Mammary epithelial cell (primary cell): ENCODE measurements at regions not wholly inside any gene's neighbourhood (a gene's known extent, or its start where the extent isn't known, plus 50 kb on each side); places are given as distances from the start of the nearest gene placed in this dataset.

Experiments used
- EZH2 ChIP-seq: IDR thresholded peaks from 2 replicates; pipeline ENCODE4 v1.6.1; 2012; ENCODE audit warnings: low read length, inconsistent platforms, borderline replicate concordance
- TF ChIP-seq, protein P1 (sequence below), 2 donors: IDR thresholded peaks in 1 of 2; conservative IDR thresholded peaks in 1 of 2; 2 replicates each; pipeline ENCODE4 v1.5.1; 2011 to 2012; ENCODE audit warnings: inconsistent platforms in 2 of 2, low read length in 2 of 2, mild to moderate bottlenecking in 2 of 2, control low read depth in 1 of 2, low read depth in 1 of 2; ENCODE audit not compliant: insufficient read depth in 1 of 2; ENCODE audit errors: extremely low read depth in 1 of 2

DNA sequence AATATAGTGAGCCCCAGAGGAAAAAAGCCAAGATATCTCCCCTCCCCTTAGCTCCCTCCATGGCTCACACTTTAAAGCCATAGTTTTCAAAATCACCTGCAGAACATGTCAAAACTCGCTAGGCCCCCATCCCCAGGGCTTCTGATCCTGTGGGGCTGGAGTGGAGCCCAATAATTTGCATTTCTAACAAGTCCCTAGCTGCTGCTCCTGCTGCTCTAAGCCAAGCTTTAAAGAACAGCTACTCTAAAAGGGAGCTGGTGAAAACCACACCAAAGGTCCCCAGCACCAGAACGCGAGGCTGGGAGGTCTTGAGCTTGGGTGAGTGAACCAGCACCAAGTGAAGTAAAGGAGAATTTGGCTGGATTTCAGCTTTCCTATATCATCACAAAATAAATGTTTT, 237.1 kb downstream of the ZNF674 start:
- TF ChIP-seq, protein P1, sequence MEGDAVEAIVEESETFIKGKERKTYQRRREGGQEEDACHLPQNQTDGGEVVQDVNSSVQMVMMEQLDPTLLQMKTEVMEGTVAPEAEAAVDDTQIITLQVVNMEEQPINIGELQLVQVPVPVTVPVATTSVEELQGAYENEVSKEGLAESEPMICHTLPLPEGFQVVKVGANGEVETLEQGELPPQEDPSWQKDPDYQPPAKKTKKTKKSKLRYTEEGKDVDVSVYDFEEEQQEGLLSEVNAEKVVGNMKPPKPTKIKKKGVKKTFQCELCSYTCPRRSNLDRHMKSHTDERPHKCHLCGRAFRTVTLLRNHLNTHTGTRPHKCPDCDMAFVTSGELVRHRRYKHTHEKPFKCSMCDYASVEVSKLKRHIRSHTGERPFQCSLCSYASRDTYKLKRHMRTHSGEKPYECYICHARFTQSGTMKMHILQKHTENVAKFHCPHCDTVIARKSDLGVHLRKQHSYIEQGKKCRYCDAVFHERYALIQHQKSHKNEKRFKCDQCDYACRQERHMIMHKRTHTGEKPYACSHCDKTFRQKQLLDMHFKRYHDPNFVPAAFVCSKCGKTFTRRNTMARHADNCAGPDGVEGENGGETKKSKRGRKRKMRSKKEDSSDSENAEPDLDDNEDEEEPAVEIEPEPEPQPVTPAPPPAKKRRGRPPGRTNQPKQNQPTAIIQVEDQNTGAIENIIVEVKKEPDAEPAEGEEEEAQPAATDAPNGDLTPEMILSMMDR (conservative IDR thresholded peaks at IDR 0.05 in 1 of 2, IDR thresholded peaks at IDR 0.05 in 1 of 2; ENCODE audit: extremely low read depth in 1 of 2, insufficient read depth in 1 of 2, low read depth in 1 of 2, low read length in 2 of 2) = no peak
- TF ChIP-seq EZH2 = no peak
